ENCODE measurements at regions not wholly inside any gene's neighbourhood (a gene's known extent, or its start where the extent isn't known, plus 50 kb on each side); places are given as distances from the start of the nearest gene placed in this dataset.

- no peak for FAIRE-seq
- 29% methylated on average over 7 of the region's 7 CpGs for WGBS (ENCODE audit: insufficient coverage, insufficient replicate concordance, low lambda C conversion rate, missing lambda C conversion rate)
- Histone ChIP-seq H3K4me1 (ENCODE audit: control insufficient read depth, insufficient read depth, low read length) (no peaks in the 10 kb centered on the region), H2AFZ (ENCODE audit: control insufficient read depth, low read depth, low read length) (no peak overlapping the region), H3K27ac (ENCODE audit: control insufficient read depth, insufficient read depth) (no peak overlapping the region), H3K4me3 (no peak overlapping the region), H3K9ac (ENCODE audit: control insufficient read depth, insufficient read depth, low read length) (no peak overlapping the region), H3K36me3 (ENCODE audit: control insufficient read depth in 2 of 2, insufficient read depth in 2 of 2, low read length in 1 of 2) (no peaks in the 10 kb centered on the region), H3K9me3 (replicated peaks; ENCODE audit: control insufficient read depth, insufficient read depth, low read length) (no peaks in the 10 kb centered on the region), H3K79me2 (ENCODE audit: control insufficient read depth, insufficient read depth, low read length) (no peaks in the 10 kb centered on the region), H4K20me1 (ENCODE audit: control insufficient read depth, insufficient read depth) (no peaks in the 10 kb centered on the region; the same call in 1 of the 2 replicates), H3K4me2 (ENCODE audit: control insufficient read depth, insufficient read depth) (no peak overlapping the region), H3K27me3 (replicated peaks in 1 of 2; ENCODE audit: control insufficient read depth in 2 of 2, insufficient read depth in 2 of 2, low read length in 1 of 2) (peaks cover 4 to 10% of the 10 kb centered on the region in 2 experiments)
- BruUV-seq (replicated peaks) = no TSS peak
- ATAC-seq = no peak
- TF ChIP-seq JUND (IDR thresholded peaks at IDR 0.05; ENCODE audit: low read depth, low read length) (no peak), PBX3 (IDR thresholded peaks at IDR 0.05; ENCODE audit: insufficient replicate concordance, low read depth, low read length) (no peak), BCL3 (IDR thresholded peaks at IDR 0.05; ENCODE audit: borderline replicate concordance, insufficient read depth, low read depth, low read length, poor library complexity, severe bottlenecking) (no peak), ZNF687 (IDR thresholded peaks at IDR 0.05) (no peak), ZNF217 (IDR thresholded peaks at IDR 0.05) (no peak), NFIC (IDR thresholded peaks at IDR 0.05; ENCODE audit: low read depth, low read length) (no peak), MYC (IDR thresholded peaks at IDR 0.05; ENCODE audit: insufficient read depth, insufficient read length, insufficient replicate concordance, low read length, severe bottlenecking) (no peak), NBN (IDR thresholded peaks at IDR 0.05) (no peak), MEF2A (IDR thresholded peaks at IDR 0.05; ENCODE audit: insufficient read depth, low read depth, low read length) (no peak), POLR2A (IDR thresholded peaks at IDR 0.05; ENCODE audit: low read depth, low read length) (no peak), RBBP5 (conservative IDR thresholded peaks at IDR 0.05) (no peak), MAX (IDR thresholded peaks at IDR 0.05; ENCODE audit: low read depth, low read length) (no peak), EED (IDR thresholded peaks at IDR 0.05; ENCODE audit: low read depth) (no peak), IRF4 (IDR thresholded peaks at IDR 0.05; ENCODE audit: low read depth, low read length) (no peak)
- ChIA-PET RAD21 (ENCODE audit: unreplicated experiment) (no interaction called here), SMC1A (ENCODE audit: uncharacterized antibody, unreplicated experiment) (interaction anchor here (0.6 kb wide), 1 partner anchor 181 kb away, joined by 4 read pairs; no protein-coding TSS in a partner anchor), POLR2A (no interaction called here), CTCF (no interaction called here)
- intact Hi-C loops (cut with micrococcal nuclease; ENCODE audit: unreplicated experiment) = loop anchor here (5.0 kb wide), 1 partner anchor 159 kb away; no protein-coding TSS in a partner anchor
- in situ Hi-C loops (cut with MboI) = no loop called here
- DNase-seq (ENCODE audit: low read depth, low spot score) = no peak
These were observed 119.9 kb downstream of the TMEM174 start for GRCh38 chr5:73292816-73293459.
